H1 (cell line): ENCODE measurements at regions not wholly inside any gene's neighbourhood (a gene's known extent, or its start where the extent isn't known, plus 50 kb on each side); places are given as distances from the start of the nearest gene placed in this dataset.

Experiments
- ASH2L ChIP-seq: fragments of 200-600, 300-600 bp; sonication (generic); IDR thresholded peaks from one replicate; pipeline ENCODE4 v1.7.1; 2017; ENCODE audit warnings: low read length
- BACH1 ChIP-seq: IDR thresholded peaks from 2 replicates; pipeline ENCODE4 v1.6.1; 2012; ENCODE audit warnings: low read length, improper control_type of control experiment
- CHD7 ChIP-seq: fragments of 300-600 bp; sonication (generic); IDR thresholded peaks from 2 replicates; pipeline ENCODE4 v1.7.1; 2012; ENCODE audit warnings: low read length, moderate library complexity, mild to moderate bottlenecking, inconsistent platforms; ENCODE audit not compliant: insufficient replicate concordance
- EZH2 ChIP-seq: fragments of 200-600 bp; sonication (generic); IDR thresholded peaks from 2 replicates; pipeline ENCODE4 v1.7.1; 2012; ENCODE audit warnings: low read depth, mild to moderate bottlenecking, moderate library complexity, low read length, inconsistent platforms; ENCODE audit not compliant: severe bottlenecking
- POLR2A ChIP-seq, 2 experiments: IDR thresholded peaks; 1 replicate in 1 of 2; 2 replicates in 1 of 2; pipeline ENCODE4 v1.6.1; 2011; ENCODE audit warnings: low read depth in 2 of 2, low read length in 2 of 2, mild to moderate bottlenecking in 2 of 2; ENCODE audit errors: control extremely low read depth in 1 of 2

GRCh38 chr17:79457889-79458288 lies 153.0 kb downstream of the RBFOX3 start (continued):
- TF ChIP-seq ASH2L (no peak), EZH2 (no peak), BACH1 (no peak), CHD7 (no peak), POLR2A (IDR thresholded peaks at IDR 0.05; ENCODE audit: control extremely low read depth in 1 of 2, low read depth in 2 of 2, low read length in 2 of 2) (no peak)
